Esophagus muscularis mucosa (tissue), 4 donors: ENCODE measurements at regions not wholly inside any gene's neighbourhood (a gene's known extent, or its start where the extent isn't known, plus 50 kb on each side); places are given as distances from the start of the nearest gene placed in this dataset.

Experiments
- DNase-seq: peaks from one replicate; pipeline ENCODE4 v3.0.0-alpha.2; 2017; ENCODE audit errors: extremely low spot score
- H3K27ac ChIP-seq, 4 donors: fragments of 200-600 bp; sonication (generic); replicated peaks in 1 of 4; 1 replicate in 3 of 4; 2 replicates in 1 of 4; pipeline ENCODE4 v1.5.1; 2016 to 2019; ENCODE audit warnings: mild to moderate bottlenecking in 1 of 4
- H3K27me3 ChIP-seq, 4 donors: fragments of 200-600 bp; sonication (generic); one replicate each; pipeline versions ENCODE4 v1.5.1 to v1.6.0; 2016 to 2019
- H3K36me3 ChIP-seq, 4 donors: fragments of 200-600 bp; sonication (generic); one replicate each; pipeline ENCODE4 v1.5.1; 2016 to 2019
- H3K4me1 ChIP-seq, 4 donors: fragments of 200-600 bp; sonication (generic); one replicate each; pipeline ENCODE4 v1.5.1; 2016 to 2019
- H3K4me3 ChIP-seq, 4 donors: fragments of 200-600 bp; sonication (generic); 1 replicate in 2 of 4; 2 replicates in 2 of 4; pipeline ENCODE4 v1.5.1; 2016 to 2019; ENCODE audit warnings: mild to moderate bottlenecking in 4 of 4, moderate library complexity in 1 of 4
- H3K9me3 ChIP-seq, 4 donors: fragments of 200-600 bp; sonication (generic); 1 replicate in 3 of 4; 2 replicates in 1 of 4; pipeline ENCODE4 v1.5.1; 2016 to 2019
- CTCF ChIP-seq, 3 experiments: fragments of 200-600 bp in 2 of 3; fragments of 450-650 bp in 1 of 3; sonication (generic) in 2 of 3; IDR thresholded peaks; one replicate each; pipeline ENCODE4 v1.5.1; 2017 to 2019; ENCODE audit warnings: antibody characterized with exemption in 3 of 3, mild to moderate bottlenecking in 2 of 3, moderate library complexity in 1 of 3
- EP300 ChIP-seq: sonication (generic); formaldehyde crosslinking; IDR thresholded peaks from one replicate; pipeline ENCODE4 v1.6.1; 2017; ENCODE audit warnings: antibody characterized with exemption
- POLR2A ChIP-seq: fragments of 450-650 bp; IDR thresholded peaks from one replicate; pipeline ENCODE4 v1.6.1; 2017; ENCODE audit warnings: antibody characterized with exemption, moderate library complexity, mild to moderate bottlenecking, low read depth
- POLR2AphosphoS5 ChIP-seq, 2 donors: sonication (generic); formaldehyde crosslinking; IDR thresholded peaks; one replicate each; pipeline ENCODE4 v1.6.1; 2017; ENCODE audit warnings: antibody characterized with exemption in 2 of 2
- WGBS: methylation state at CpG from one replicate; pipeline ENCODE4 v1.1.5; 2018; 5-methylcytosine and 5-hydroxymethylcytosine counted together
- intact Hi-C: fragments of 100-400 bp; cut with DNase I; formaldehyde crosslinking; loops from one replicate; pipeline ENCODE4 v1.15.1; 2023

- H3K4me1 ChIP-seq, result peaks cover 0 to 69% (median 62%) of the 10 kb centered on the region in 4 donors
- WGBS, result 73% methylated on average over 3 of the region's 3 CpGs
- H3K9me3 ChIP-seq, result no peaks in the 10 kb centered on the region
- H3K27ac ChIP-seq, result peak overlapping the region in 3 of 4 donors; percentile 57 to 73 (median 66)
- H3K27me3 ChIP-seq, result no peaks in the 10 kb centered on the region
- H3K36me3 ChIP-seq, result no peaks in the 10 kb centered on the region
- H3K4me3 ChIP-seq, result peak overlapping the region in 2 of 4 donors; percentile 21 to 24
- TF ChIP-seq POLR2AphosphoS5 (IDR thresholded peaks at IDR 0.05) (peak in 1 of 2 donors; percentile 17), POLR2A (no peak)
- intact Hi-C loops, result no loop called here
- peak; percentile 79 for DNase-seq
Measured at GRCh38 chr2:215847056-215847455, 166.3 kb downstream of the MREG start.

GRCh38 chr2:215845839-215846586 lies 167.3 kb downstream of the MREG start:
- Histone ChIP-seq H3K36me3 (no peaks in the 10 kb centered on the region), H3K9me3 (no peaks in the 10 kb centered on the region), H3K27ac (peak overlapping the region; percentile 49 to 73 (median 62)), H3K4me3 (peak overlapping the region; percentile 21 to 26 (median 24)), H3K4me1 (peaks cover 0 to 66% (median 58%) of the 10 kb centered on the region in 4 donors), H3K27me3 (no peaks in the 10 kb centered on the region)
- intact Hi-C loops, result no loop called here
- no peak for TF ChIP-seq POLR2AphosphoS5 (IDR thresholded peaks at IDR 0.05)
- no peak for TF ChIP-seq EP300
- TF ChIP-seq POLR2A, result no peak
- no peak for TF ChIP-seq CTCF (IDR thresholded peaks at IDR 0.05)
- DNase-seq, result peak; percentile 4
- 64% methylated on average over 8 of the region's 8 CpGs for whole genome bisulfite sequencing

GRCh38 chr2:215843579-215843978 lies 169.8 kb downstream of the MREG start:
- WGBS, result 40% methylated on average over 4 of the region's 4 CpGs
- peak; percentile 91 for DNase-seq
- no peak overlapping the region for H3K4me3 ChIP-seq
- intact Hi-C loops, result no loop called here
- peak; percentile 62 for TF ChIP-seq EP300
- TF ChIP-seq POLR2A, result no peak
- TF ChIP-seq POLR2AphosphoS5 (IDR thresholded peaks at IDR 0.05), result peak; percentile 74 to 82
- TF ChIP-seq CTCF (IDR thresholded peaks at IDR 0.05), result no peak
- H3K27ac ChIP-seq, result peak overlapping the region; percentile 38 to 70 (median 56)
- H3K4me1 ChIP-seq, result peaks cover 0 to 58% (median 47%) of the 10 kb centered on the region in 4 donors
- no peaks in the 10 kb centered on the region for H3K36me3 ChIP-seq
- no peaks in the 10 kb centered on the region for H3K9me3 ChIP-seq
- H3K27me3 ChIP-seq, result no peaks in the 10 kb centered on the region

GRCh38 chr2:215841175-215841816 lies 172.1 kb downstream of the MREG start:
- Histone ChIP-seq H3K27ac (no peak overlapping the region), H3K4me3 (no peak overlapping the region), H3K36me3 (no peaks in the 10 kb centered on the region), H3K9me3 (no peaks in the 10 kb centered on the region), H3K27me3 (no peaks in the 10 kb centered on the region), H3K4me1 (peaks cover 0 to 45% (median 32%) of the 10 kb centered on the region in 4 donors)
- TF ChIP-seq CTCF (IDR thresholded peaks at IDR 0.05) (no peak), POLR2A (no peak), POLR2AphosphoS5 (IDR thresholded peaks at IDR 0.05) (no peak), EP300 (no peak)
- WGBS, result 81% methylated on average over 5 of the region's 5 CpGs
- peak; percentile 87 for DNase-seq
- intact Hi-C loops, result no loop called here

GRCh38 chr2:215839816-215840215 lies 173.5 kb downstream of the MREG start:
- peak; percentile 60 for DNase-seq
- H3K4me3 ChIP-seq, result no peak overlapping the region
- TF ChIP-seq POLR2A (no peak), POLR2AphosphoS5 (IDR thresholded peaks at IDR 0.05) (no peak), EP300 (no peak), CTCF (IDR thresholded peaks at IDR 0.05) (no peak)
- no peaks in the 10 kb centered on the region for H3K9me3 ChIP-seq
- intact Hi-C loops, result loop anchor here (10.0 kb wide), 1 partner anchor 405 kb away; the partner anchor contains the start of gene FN1
- H3K4me1 ChIP-seq, result peaks cover 0 to 46% (median 28%) of the 10 kb centered on the region in 4 donors
- H3K27ac ChIP-seq, result peak overlapping the region in 2 of 4 donors; percentile 0 to 2
- no peaks in the 10 kb centered on the region for H3K27me3 ChIP-seq
- 94% methylated on average over 4 of the region's 4 CpGs for WGBS
- H3K36me3 ChIP-seq, result no peaks in the 10 kb centered on the region
